ENCODE measurements at regions not wholly inside any gene's neighbourhood (a gene's known extent, or its start where the extent isn't known, plus 50 kb on each side); places are given as distances from the start of the nearest gene placed in this dataset.

DNA sequence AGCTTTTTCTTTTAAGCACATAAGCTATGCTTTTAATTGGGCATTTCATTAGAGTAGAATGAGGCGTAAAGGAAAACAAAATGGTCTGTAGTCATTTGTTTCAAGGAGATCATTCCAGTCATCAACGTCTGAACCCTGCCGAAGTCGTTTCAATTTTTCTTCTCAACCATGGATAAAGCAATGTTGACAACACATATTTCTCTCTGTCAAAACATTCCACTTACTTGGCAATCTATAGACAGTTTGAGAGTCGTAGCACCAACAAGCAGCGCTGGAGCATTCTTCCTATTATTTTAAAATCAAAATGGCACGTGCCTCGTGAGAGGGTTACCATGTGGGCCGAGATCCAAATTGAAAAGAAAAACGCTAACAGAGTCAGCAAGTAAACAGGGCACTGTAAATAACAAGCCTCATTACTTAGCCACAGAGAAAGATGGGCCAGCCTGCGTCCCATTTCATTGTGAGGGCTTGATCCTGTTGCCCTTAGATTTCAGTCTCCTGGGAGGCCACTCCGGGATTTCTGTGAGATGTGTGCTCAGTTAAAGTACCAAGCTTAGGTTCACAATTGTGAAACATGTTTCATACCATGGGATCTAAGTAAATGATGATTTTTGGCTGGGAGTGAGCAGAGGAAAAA lies 422.9 kb downstream of the DTWD2 start:
- in situ Hi-C loops (cut with HindIII; ENCODE audit: low pct_unique_long_range_greater_than_20kb, low sequenced_read_pairs): no loop called here
- no peak for DNase-seq (ENCODE audit: low read depth)

DNA sequence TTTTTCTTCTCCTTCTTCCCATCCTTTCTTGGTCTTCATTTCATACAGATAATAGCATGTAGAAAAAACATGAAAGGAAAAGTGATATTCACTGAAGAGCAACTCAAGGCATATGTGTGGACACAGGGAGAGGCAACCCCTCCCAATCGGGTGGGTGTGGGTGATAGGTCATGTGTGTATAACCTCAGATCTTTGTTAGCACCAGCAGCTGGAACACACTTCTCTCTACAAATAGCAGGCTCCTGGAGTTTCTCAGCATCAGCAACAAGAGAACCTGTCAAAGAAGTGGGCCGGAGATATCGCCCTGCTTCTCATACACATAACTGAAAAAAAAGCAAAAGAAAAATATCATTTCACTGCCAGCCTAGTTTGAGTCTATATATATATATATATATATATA lies 426.4 kb downstream of the DTWD2 start:
- DNase-seq (ENCODE audit: low read depth): no peak
- in situ Hi-C loops (cut with HindIII; ENCODE audit: low pct_unique_long_range_greater_than_20kb, low sequenced_read_pairs): no loop called here

GRCh38 chr5:118561235-118561634 lies 427.1 kb downstream of the DTWD2 start:
- DNase-seq (ENCODE audit: low read depth): no peak

DNA sequence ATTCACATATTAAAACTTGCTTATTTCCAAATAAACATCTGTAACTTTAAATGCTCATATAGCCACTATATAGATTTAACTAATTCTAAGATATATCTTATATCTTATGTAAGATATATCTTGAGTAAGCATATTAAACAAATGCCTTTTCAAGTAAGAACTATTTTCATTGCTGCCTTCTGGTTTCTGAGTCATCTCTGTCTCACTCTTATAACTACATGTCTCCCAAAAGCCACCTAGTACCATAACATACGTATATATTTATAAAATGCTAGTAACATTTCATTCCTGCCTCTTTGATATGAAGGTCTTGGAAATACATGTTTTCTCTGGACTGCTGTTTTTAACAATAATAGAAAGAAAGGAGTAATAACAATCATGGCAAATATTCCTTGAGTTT lies 429.5 kb downstream of the DTWD2 start:
- DNase-seq (ENCODE audit: low read depth): no peak
- in situ Hi-C loops (cut with HindIII; ENCODE audit: low pct_unique_long_range_greater_than_20kb, low sequenced_read_pairs): no loop called here

More at GRCh38 chr5:118561235-118561634, 427.1 kb downstream of the DTWD2 start:
- in situ Hi-C loops (cut with HindIII; ENCODE audit: low pct_unique_long_range_greater_than_20kb, low sequenced_read_pairs): no loop called here

DNA sequence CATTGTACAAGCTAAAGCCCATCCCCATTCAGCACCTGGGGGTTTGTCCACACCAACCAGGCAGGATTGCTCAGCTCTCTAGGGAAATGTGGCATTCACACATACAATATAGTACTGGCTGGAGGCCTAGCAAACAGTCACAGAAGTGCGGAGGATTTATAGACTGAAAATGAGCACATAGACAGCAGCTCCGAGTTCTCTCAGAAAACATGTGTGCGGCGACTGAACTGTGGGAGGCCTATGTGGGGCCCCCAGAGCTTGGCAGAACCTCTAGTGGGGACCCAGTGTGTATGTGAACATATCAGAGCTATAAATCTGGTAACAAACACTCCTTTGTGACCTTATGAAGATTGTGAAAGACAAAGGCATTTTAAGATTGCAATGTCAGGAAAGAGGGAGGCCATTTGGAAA lies 431.1 kb downstream of the DTWD2 start:
- in situ Hi-C loops (cut with HindIII; ENCODE audit: low pct_unique_long_range_greater_than_20kb, low sequenced_read_pairs): no loop called here
- no peak for DNase-seq (ENCODE audit: low read depth)

GRCh38 chr5:118556792-118557191 lies 431.6 kb downstream of the DTWD2 start:
- no peak for DNase-seq (ENCODE audit: low read depth)
- in situ Hi-C loops (cut with HindIII; ENCODE audit: low pct_unique_long_range_greater_than_20kb, low sequenced_read_pairs): no loop called here

- DNase-seq (ENCODE audit: low read depth): no peak
- in situ Hi-C loops (cut with HindIII; ENCODE audit: low pct_unique_long_range_greater_than_20kb, low sequenced_read_pairs): no loop called here
These were observed 432.6 kb downstream of the DTWD2 start for GRCh38 chr5:118555727-118556126.

DNA sequence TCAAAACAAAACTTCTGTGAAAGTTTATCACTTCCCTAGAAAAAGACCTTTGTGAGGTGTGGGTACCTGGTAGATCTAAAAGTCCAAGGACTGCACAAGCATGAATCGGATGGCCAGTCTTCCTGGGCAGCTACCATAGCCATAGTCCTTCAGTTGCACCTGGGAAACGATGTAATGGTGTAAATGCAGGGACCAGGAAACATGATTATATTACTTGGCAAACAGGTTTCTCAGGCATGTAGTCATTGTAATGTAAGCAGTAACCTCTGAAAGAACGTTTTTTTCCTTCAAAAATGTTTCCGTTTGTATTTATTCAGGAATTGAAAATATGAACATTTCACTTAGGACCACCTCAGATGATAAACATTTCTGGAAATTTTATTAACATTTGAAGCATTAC lies 433.4 kb downstream of the DTWD2 start:
- in situ Hi-C loops (cut with HindIII; ENCODE audit: low pct_unique_long_range_greater_than_20kb, low sequenced_read_pairs): no loop called here
- no peak for DNase-seq (ENCODE audit: low read depth)

DNA sequence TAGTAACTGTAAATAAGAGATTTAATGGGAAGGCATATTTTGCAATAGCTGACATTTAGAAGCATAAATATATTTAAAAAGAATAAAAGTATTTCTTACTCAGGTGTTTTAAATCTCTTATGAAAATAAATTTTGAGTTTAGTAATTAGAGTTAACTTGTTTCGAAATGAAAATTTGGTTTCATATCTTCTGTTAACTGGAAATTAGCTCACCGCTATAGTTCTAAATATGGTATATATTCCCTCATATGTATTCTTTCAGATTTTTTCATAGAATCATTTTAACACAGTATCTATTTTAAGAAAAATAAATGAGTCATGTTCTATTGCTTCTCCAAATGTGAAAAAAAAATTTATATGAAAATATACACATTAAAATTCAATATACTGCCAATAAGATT lies 434.1 kb downstream of the DTWD2 start:
- in situ Hi-C loops (cut with HindIII; ENCODE audit: low pct_unique_long_range_greater_than_20kb, low sequenced_read_pairs): no loop called here
- DNase-seq (ENCODE audit: low read depth): no peak

DNA sequence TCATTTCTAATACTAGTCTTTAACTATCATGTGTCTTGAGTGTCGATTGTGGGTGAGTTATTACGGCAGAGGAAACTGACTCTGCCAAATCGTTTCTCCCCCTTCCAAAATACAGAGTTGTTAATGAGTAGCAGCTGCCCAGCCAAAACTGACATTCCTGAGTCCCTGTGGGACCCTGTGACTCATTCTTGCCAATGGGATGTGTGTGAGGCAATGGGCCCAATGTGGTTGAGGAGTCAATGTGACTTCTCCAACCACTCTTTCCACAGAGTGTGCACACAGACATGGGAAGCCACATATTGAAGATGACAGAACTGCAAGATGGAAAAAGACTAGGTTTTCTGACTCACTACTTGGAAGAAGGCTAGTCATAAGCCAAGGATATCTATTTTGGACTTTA lies 434.7 kb downstream of the DTWD2 start:
- DNase-seq (ENCODE audit: low read depth): no peak
- in situ Hi-C loops (cut with HindIII; ENCODE audit: low pct_unique_long_range_greater_than_20kb, low sequenced_read_pairs): no loop called here

GRCh38 chr5:118552731-118553360 lies 435.5 kb downstream of the DTWD2 start:
- no peak for DNase-seq (ENCODE audit: low read depth)
- in situ Hi-C loops (cut with HindIII; ENCODE audit: low pct_unique_long_range_greater_than_20kb, low sequenced_read_pairs): no loop called here

GRCh38 chr5:118552146-118552545 lies 436.2 kb downstream of the DTWD2 start:
- in situ Hi-C loops (cut with HindIII; ENCODE audit: low pct_unique_long_range_greater_than_20kb, low sequenced_read_pairs): no loop called here
- no peak for DNase-seq (ENCODE audit: low read depth)

DNA sequence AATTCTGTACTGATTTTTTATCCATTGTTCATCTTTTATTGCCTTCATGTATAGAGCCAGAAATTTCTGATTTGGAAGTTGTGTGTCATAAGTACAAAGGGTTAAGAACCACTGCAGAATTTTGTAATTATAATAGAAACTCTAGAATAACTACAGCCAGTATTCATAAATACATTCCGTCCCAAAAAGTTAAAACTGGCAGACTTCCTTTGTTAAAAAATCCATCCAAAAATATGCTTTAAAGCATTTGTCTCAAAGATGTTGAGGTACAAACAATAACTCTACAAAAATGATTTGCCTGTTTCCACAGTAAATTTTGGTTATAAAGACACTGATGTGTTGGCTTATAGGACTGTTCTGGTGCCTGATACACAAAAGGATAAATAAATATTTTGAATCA lies 436.6 kb downstream of the DTWD2 start:
- in situ Hi-C loops (cut with HindIII; ENCODE audit: low pct_unique_long_range_greater_than_20kb, low sequenced_read_pairs): no loop called here
- DNase-seq (ENCODE audit: low read depth): no peak

DNA sequence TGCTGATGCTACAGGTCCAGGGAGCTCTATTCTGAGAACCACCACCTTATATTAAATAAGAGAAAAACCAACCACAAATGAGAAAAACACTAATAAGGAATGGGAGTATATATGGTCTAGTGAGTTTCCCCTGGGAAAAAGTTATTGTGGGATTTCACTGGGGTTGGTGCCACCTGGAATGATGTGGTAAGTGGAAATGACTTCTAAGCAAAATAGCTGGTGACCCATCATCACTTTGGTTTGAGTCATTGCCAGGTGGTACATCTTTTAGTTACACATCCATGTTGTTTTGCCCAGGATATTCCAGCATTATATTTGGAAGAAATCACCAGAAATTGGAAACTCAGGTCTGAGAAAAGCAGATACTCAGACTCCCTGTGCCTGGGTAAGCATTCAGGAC lies 437.3 kb downstream of the DTWD2 start:
- in situ Hi-C loops (cut with HindIII; ENCODE audit: low pct_unique_long_range_greater_than_20kb, low sequenced_read_pairs): no loop called here

DNA sequence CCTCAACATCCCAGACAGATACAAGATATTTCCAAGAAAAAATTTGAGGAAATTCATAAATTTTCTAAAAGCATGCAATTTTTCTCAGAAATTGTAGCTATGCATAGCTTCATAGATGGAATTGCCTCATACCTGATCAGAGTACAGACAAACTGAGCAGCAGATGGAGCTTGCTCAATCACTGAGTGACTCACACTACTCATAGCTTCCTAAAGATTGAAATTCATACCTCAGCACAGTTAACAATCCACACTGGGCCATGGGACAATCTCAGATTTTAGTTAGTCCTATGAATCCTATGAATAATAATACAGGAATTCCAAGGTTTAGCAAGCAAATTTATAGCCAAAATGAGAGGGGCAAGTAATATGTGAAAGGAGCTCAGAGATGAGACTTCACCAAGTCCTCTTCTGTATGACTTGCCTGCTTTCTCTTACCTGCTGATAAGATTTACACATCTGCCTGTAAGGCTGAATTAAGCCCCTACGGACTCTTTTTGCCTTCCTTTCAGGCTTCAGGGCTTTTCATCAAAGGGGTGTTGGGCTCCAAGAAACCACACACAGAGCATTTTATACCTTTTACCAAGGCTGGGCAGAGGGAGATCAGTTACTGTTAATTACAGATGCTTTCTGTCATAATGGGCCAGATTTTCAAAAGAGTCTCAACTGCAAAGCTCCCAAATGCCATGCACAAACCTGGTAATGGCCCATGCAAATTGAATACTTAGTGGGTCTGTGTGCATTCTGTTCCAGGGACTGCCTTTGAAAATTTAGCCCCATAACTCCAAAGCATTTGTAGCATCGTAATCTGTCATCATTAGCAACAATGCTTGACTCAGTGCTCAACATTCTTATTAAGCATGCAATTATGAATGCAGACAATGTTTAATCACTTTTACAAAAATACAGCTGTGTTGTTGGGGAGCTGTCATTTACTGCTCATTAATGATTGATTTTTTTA lies 439.3 kb downstream of the DTWD2 start:
- in situ Hi-C loops (cut with HindIII; ENCODE audit: low pct_unique_long_range_greater_than_20kb, low sequenced_read_pairs): no loop called here
- no peak for DNase-seq (ENCODE audit: low read depth)

More for the DNA sequence above, 437.3 kb downstream of the DTWD2 start:
- DNase-seq (ENCODE audit: low read depth): no peak

DNA sequence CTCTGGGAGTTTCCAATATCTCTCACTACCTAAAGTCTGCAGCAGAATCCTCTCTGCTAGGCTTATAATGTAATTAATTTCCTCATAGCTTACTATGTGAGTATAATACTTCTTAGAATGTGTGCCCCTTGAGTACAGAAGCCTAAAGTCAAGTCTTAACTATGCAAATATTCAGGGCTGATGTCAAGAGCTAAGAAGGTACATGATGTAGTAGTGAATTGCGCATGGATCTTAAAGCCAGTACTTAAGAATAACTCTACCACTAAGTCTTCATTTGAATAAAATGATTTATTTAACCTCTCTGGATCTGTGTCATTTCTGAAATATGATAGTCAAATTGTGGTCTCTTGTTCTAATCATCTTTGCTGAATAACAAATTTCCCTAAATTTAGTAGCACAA lies 442.9 kb downstream of the DTWD2 start:
- no peak for DNase-seq (ENCODE audit: low read depth)
- in situ Hi-C loops (cut with HindIII; ENCODE audit: low pct_unique_long_range_greater_than_20kb, low sequenced_read_pairs): no loop called here

- in situ Hi-C loops (cut with HindIII; ENCODE audit: low pct_unique_long_range_greater_than_20kb, low sequenced_read_pairs): no loop called here
- no peak for DNase-seq (ENCODE audit: low read depth)
These were observed 443.4 kb downstream of the DTWD2 start for GRCh38 chr5:118544887-118545449.

DNA sequence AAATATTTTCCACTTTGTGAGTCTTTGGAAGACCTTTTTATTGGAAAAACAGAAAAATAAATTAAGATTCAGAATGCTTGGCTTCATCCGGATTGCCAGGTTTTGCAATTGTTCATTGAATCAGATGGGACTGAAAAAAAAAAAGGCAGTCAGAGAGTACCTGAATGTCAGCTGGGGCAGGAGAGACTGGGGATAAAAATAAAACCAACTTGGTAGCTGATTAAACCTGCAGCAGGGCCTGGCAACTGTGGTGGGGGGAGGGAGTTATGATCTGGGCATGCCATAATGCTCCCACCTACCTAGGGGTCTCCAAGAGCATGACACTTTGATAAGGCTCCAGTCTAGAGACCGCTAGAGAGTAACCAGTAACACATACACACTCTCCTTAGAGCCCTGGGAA lies 454.4 kb downstream of the DTWD2 start:
- no peak for DNase-seq (ENCODE audit: low read depth)
- in situ Hi-C loops (cut with HindIII; ENCODE audit: low pct_unique_long_range_greater_than_20kb, low sequenced_read_pairs): no loop called here

GRCh38 chr5:118533156-118533555 lies 455.2 kb downstream of the DTWD2 start:
- in situ Hi-C loops (cut with HindIII; ENCODE audit: low pct_unique_long_range_greater_than_20kb, low sequenced_read_pairs): no loop called here
- no peak for DNase-seq (ENCODE audit: low read depth)

Measured in Caki2 (cell line).